HEK293 (cell line): ENCODE measurements at regions not wholly inside any gene's neighbourhood (a gene's known extent, or its start where the extent isn't known, plus 50 kb on each side); places are given as distances from the start of the nearest gene placed in this dataset.

ENCODE experiments used
- TCF7L2 ChIP-seq: IDR thresholded peaks from 2 replicates; pipeline ENCODE4 v1.6.1; 2011; ENCODE audit warnings: low read depth, mild to moderate bottlenecking, inconsistent platforms, low read length, moderate library complexity, borderline replicate concordance
- ZNF23 ChIP-seq: fragments of 450-650 bp; formaldehyde crosslinking; IDR thresholded peaks from 2 replicates; pipeline ENCODE4 v1.5.1; 2016; ENCODE audit warnings: missing biosample characterization, missing genetic modification characterization, borderline replicate concordance
- ZNF366 ChIP-seq: fragments of 450-650 bp; formaldehyde crosslinking; conservative IDR thresholded peaks from 2 replicates; pipeline ENCODE4 v1.5.1; 2016; ENCODE audit warnings: missing biosample characterization, missing genetic modification characterization
- ZNF473 ChIP-seq: fragments of 450-650 bp; formaldehyde crosslinking; IDR thresholded peaks from 2 replicates; pipeline ENCODE4 v1.5.1; 2017; ENCODE audit warnings: missing biosample characterization, missing genetic modification characterization
- ZNF624 ChIP-seq: fragments of 450-650 bp; formaldehyde crosslinking; IDR thresholded peaks from 2 replicates; pipeline ENCODE4 v1.5.1; 2017; ENCODE audit warnings: missing biosample characterization, missing genetic modification characterization
- TF ChIP-seq, protein P1 (sequence below): fragments of 450-650 bp; formaldehyde crosslinking; IDR thresholded peaks from 2 replicates; pipeline ENCODE4 v1.5.1; 2016; ENCODE audit warnings: missing biosample characterization, missing genetic modification characterization

DNA sequence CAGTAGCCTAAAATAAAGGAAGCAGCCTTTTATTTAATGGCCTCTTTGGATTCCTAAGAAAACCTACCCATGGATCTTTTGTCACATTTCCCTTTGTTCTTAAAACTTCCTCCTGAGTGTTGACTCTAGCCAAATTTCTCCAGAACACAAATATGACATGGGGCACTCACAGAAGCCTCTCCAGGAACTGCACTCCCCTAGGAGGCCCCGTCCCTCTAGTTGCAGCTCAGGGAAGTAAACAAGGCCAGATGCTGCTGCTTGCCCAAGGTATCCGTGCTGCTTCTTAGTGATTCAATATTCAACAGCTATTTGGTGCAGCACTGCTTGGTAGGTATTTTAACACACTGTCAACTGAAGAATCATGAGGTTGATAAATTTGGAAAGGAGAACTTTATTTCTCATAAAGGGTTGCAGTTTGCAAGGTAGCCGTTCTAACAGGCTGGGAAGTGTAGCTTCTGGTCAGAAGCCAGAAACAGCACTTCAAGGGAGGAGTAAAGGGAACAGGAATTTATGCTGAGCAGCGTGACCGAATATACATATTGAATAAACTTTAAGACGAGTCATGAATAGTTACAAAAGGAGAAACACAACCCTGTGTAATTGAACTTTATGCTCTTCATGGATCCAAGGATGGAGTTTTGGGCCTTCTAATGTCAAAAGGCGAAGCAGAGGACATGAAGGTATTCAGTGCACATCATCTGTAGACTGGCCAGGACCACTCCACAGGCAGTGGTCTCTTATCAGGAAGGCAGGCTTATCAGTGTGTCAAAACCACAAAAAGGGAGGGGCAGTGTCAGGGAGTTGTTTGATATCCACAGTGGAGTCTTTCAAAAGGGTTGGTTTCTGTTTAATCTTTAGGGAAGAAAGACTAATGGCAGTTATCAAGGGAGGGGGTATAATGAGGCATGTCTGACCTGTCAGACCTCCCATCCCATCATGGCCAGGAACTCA is 63.3 kb downstream of the CD24 start:
- TF ChIP-seq, protein P1, sequence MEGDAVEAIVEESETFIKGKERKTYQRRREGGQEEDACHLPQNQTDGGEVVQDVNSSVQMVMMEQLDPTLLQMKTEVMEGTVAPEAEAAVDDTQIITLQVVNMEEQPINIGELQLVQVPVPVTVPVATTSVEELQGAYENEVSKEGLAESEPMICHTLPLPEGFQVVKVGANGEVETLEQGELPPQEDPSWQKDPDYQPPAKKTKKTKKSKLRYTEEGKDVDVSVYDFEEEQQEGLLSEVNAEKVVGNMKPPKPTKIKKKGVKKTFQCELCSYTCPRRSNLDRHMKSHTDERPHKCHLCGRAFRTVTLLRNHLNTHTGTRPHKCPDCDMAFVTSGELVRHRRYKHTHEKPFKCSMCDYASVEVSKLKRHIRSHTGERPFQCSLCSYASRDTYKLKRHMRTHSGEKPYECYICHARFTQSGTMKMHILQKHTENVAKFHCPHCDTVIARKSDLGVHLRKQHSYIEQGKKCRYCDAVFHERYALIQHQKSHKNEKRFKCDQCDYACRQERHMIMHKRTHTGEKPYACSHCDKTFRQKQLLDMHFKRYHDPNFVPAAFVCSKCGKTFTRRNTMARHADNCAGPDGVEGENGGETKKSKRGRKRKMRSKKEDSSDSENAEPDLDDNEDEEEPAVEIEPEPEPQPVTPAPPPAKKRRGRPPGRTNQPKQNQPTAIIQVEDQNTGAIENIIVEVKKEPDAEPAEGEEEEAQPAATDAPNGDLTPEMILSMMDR (tag by site-specific recombination): no peak
- TF ChIP-seq TCF7L2: no peak
- no peak for TF ChIP-seq ZNF473 (tag by site-specific recombination)
- no peak for TF ChIP-seq ZNF624 (tag by site-specific recombination)
- TF ChIP-seq ZNF366 (tag by site-specific recombination): no peak
- TF ChIP-seq ZNF23: no peak
